Thyroid gland (tissue), 4 donors: ENCODE measurements at regions not wholly inside any gene's neighbourhood (a gene's known extent, or its start where the extent isn't known, plus 50 kb on each side); places are given as distances from the start of the nearest gene placed in this dataset.

ENCODE experiments used
- DNase-seq, 2 donors: peaks; one replicate each; pipeline ENCODE4 v3.0.0-alpha.2; 2019
- H3K27ac ChIP-seq, 3 donors: fragments of 200-600 bp; sonication (generic); 1 replicate in 2 of 3; 2 replicates in 1 of 3; pipeline ENCODE4 v1.5.1; 2016 to 2019; ENCODE audit warnings: mild to moderate bottlenecking in 1 of 3, moderate library complexity in 1 of 3
- H3K27me3 ChIP-seq: fragments of 200-600 bp; sonication (generic); one replicate; pipeline ENCODE4 v1.5.1; 2019
- H3K36me3 ChIP-seq, 2 donors: fragments of 200-600 bp; sonication (generic); one replicate each; pipeline ENCODE4 v1.5.1; 2016 to 2019
- H3K4me1 ChIP-seq, 2 donors: fragments of 200-600 bp; sonication (generic); one replicate each; pipeline ENCODE4 v1.5.1; 2017 to 2019
- H3K4me3 ChIP-seq, 3 donors: fragments of 200-600 bp; sonication (generic); replicated peaks in 1 of 3; 1 replicate in 2 of 3; 2 replicates in 1 of 3; pipeline ENCODE4 v1.5.1; 2016; ENCODE audit warnings: mild to moderate bottlenecking in 1 of 3
- H3K9me3 ChIP-seq: fragments of 200-600 bp; sonication (generic); one replicate; pipeline ENCODE4 v1.5.1; 2017
- CTCF ChIP-seq, 6 experiments: fragments of 200-600 bp in 3 of 6; fragments of 450-650 bp in 3 of 6; sonication (generic) in 3 of 6; IDR thresholded peaks; one replicate each; pipeline ENCODE4 v1.5.1; 2016 to 2019; ENCODE audit warnings: antibody characterized with exemption in 6 of 6, mild to moderate bottlenecking in 2 of 6, inconsistent platforms in 1 of 6, moderate library complexity in 1 of 6
- POLR2A ChIP-seq, 2 donors: fragments of 450-650 bp; IDR thresholded peaks; one replicate each; pipeline ENCODE4 v1.6.1; 2017; ENCODE audit warnings: antibody characterized with exemption in 2 of 2, mild to moderate bottlenecking in 2 of 2, moderate library complexity in 1 of 2
- WGBS, 2 donors: methylation state at CpG; one replicate each; pipeline ENCODE4 v1.1.5; 2017; 5-methylcytosine and 5-hydroxymethylcytosine counted together
- intact Hi-C: fragments of 100-400 bp; cut with DNase I; formaldehyde crosslinking; loops from one replicate; pipeline ENCODE4 v1.15.1; 2023

- no peak overlapping the region for H3K27ac ChIP-seq
- TF ChIP-seq CTCF (IDR thresholded peaks at IDR 0.05) (no peak), POLR2A (IDR thresholded peaks at IDR 0.05) (no peak)
- no peaks in the 10 kb centered on the region for H3K9me3 ChIP-seq
- DNase-seq = no peak
- H3K36me3 ChIP-seq = no peaks in the 10 kb centered on the region
- WGBS, 2 donors = 97 to 98% methylated on average over 37 to 42 of the region's 51 CpGs
- no peaks in the 10 kb centered on the region for H3K27me3 ChIP-seq
- intact Hi-C loops = no loop called here
- no peak overlapping the region for H3K4me3 ChIP-seq
- no peaks in the 10 kb centered on the region for H3K4me1 ChIP-seq
Measured at GRCh38 chr3:153268564-153269279, 106.7 kb downstream of the RAP2B start.

- TF ChIP-seq POLR2A (IDR thresholded peaks at IDR 0.05) (no peak), CTCF (IDR thresholded peaks at IDR 0.05) (no peak)
- Histone ChIP-seq H3K27ac (no peak overlapping the region), H3K4me1 (no peaks in the 10 kb centered on the region), H3K27me3 (no peaks in the 10 kb centered on the region), H3K4me3 (no peak overlapping the region), H3K9me3 (no peaks in the 10 kb centered on the region), H3K36me3 (no peaks in the 10 kb centered on the region)
- WGBS, 2 donors = 78 to 94% methylated on average over 4 of the region's 4 CpGs
- no peak for DNase-seq
- intact Hi-C loops = no loop called here
Measured at GRCh38 chr3:153269730-153270129, 107.7 kb downstream of the RAP2B start.

GRCh38 chr3:153273217-153273616 lies 111.2 kb downstream of the RAP2B start:
- intact Hi-C loops = no loop called here
- H3K27me3 ChIP-seq = no peaks in the 10 kb centered on the region
- H3K4me3 ChIP-seq = no peak overlapping the region
- TF ChIP-seq CTCF (IDR thresholded peaks at IDR 0.05) (no peak), POLR2A (IDR thresholded peaks at IDR 0.05) (no peak)
- no peaks in the 10 kb centered on the region for H3K9me3 ChIP-seq
- no peak for DNase-seq
- H3K4me1 ChIP-seq = no peaks in the 10 kb centered on the region
- WGBS, 2 donors = 80 to 87% methylated on average over 4 of the region's 4 CpGs
- no peak overlapping the region for H3K27ac ChIP-seq
- H3K36me3 ChIP-seq = no peaks in the 10 kb centered on the region

GRCh38 chr3:153273767-153274435 lies 111.9 kb downstream of the RAP2B start:
- intact Hi-C loops = no loop called here
- Histone ChIP-seq H3K4me3 (no peak overlapping the region), H3K4me1 (peaks cover 0 to 1% of the 10 kb centered on the region in 2 donors), H3K9me3 (no peaks in the 10 kb centered on the region), H3K36me3 (no peaks in the 10 kb centered on the region), H3K27ac (no peak overlapping the region), H3K27me3 (no peaks in the 10 kb centered on the region)
- WGBS, 2 donors = 82 to 87% methylated on average over 7 of the region's 7 CpGs
- DNase-seq = no peak
- TF ChIP-seq POLR2A (IDR thresholded peaks at IDR 0.05) (no peak), CTCF (IDR thresholded peaks at IDR 0.05) (no peak)

GRCh38 chr3:153274561-153274960 lies 112.5 kb downstream of the RAP2B start:
- Histone ChIP-seq H3K27me3 (no peaks in the 10 kb centered on the region), H3K4me1 (peaks cover 0 to 7% of the 10 kb centered on the region in 2 donors), H3K27ac (no peak overlapping the region), H3K9me3 (no peaks in the 10 kb centered on the region), H3K36me3 (no peaks in the 10 kb centered on the region), H3K4me3 (no peak overlapping the region)
- WGBS, 2 donors = 73 to 76% methylated on average over 3 of the region's 3 CpGs
- no peak for TF ChIP-seq CTCF (IDR thresholded peaks at IDR 0.05)
- no peak for TF ChIP-seq POLR2A (IDR thresholded peaks at IDR 0.05)
- no peak for DNase-seq
- intact Hi-C loops = no loop called here
